Astrocyte of the cerebellum (primary cell): ENCODE measurements at regions not wholly inside any gene's neighbourhood (a gene's known extent, or its start where the extent isn't known, plus 50 kb on each side); places are given as distances from the start of the nearest gene placed in this dataset.

Source experiments
- DNase-seq: peaks from one replicate; pipeline ENCODE4 v3.0.0-alpha.2; 2011; ENCODE audit warnings: low read depth
- H3K4me3 ChIP-seq: 2 replicates; pipeline ENCODE4 v1.5.1; 2011; ENCODE audit warnings: mild to moderate bottlenecking, low read depth, low read length, moderate library complexity
- CTCF ChIP-seq: IDR thresholded peaks from 2 replicates; pipeline ENCODE4 v1.5.1; 2012; ENCODE audit warnings: low read length, low read depth, moderate library complexity, mild to moderate bottlenecking; ENCODE audit errors: missing control alignments
- in situ Hi-C: cut with HindIII; loops from 2 replicates; pipeline ENCODE4 v1.10.0; 2017; ENCODE audit warnings: low sequenced_read_pairs

- no peak for DNase-seq
- H3K4me3 ChIP-seq, result no peak overlapping the region
- in situ Hi-C loops, result no loop called here
- no peak for TF ChIP-seq CTCF
Measured at GRCh38 chr3:8094415-8094814, 407.2 kb upstream of the LMCD1 start.

- TF ChIP-seq CTCF, result no peak
- in situ Hi-C loops, result no loop called here
- H3K4me3 ChIP-seq, result no peak overlapping the region
- DNase-seq, result no peak
Measured at GRCh38 chr3:8095724-8096123, 405.9 kb upstream of the LMCD1 start.

GRCh38 chr3:8097690-8098089, 403.9 kb upstream of the LMCD1 start:
- no peak overlapping the region for H3K4me3 ChIP-seq
- no peak for TF ChIP-seq CTCF
- in situ Hi-C loops, result no loop called here
- no peak for DNase-seq

GRCh38 chr3:8103954-8104353, 397.7 kb upstream of the LMCD1 start:
- H3K4me3 ChIP-seq, result no peak overlapping the region
- in situ Hi-C loops, result no loop called here
- no peak for DNase-seq
- no peak for TF ChIP-seq CTCF

- TF ChIP-seq CTCF, result no peak
- H3K4me3 ChIP-seq, result no peak overlapping the region
- in situ Hi-C loops, result no loop called here
- DNase-seq, result no peak
Measured at GRCh38 chr3:8106921-8107320, 394.7 kb upstream of the LMCD1 start.

GRCh38 chr3:8110966-8111798, 390.4 kb upstream of the LMCD1 start:
- in situ Hi-C loops, result no loop called here
- DNase-seq, result peak; percentile 58
- TF ChIP-seq CTCF, result peak; percentile 91
- no peak overlapping the region for H3K4me3 ChIP-seq
